Esophagus muscularis mucosa (tissue), 4 donors: ENCODE measurements at regions not wholly inside any gene's neighbourhood (a gene's known extent, or its start where the extent isn't known, plus 50 kb on each side); places are given as distances from the start of the nearest gene placed in this dataset.
A peak's percentile ranks its signal among the peaks of the same experiment; 100 is the strongest.

Experiments used
- DNase-seq: peaks from one replicate; pipeline ENCODE4 v3.0.0-alpha.2; 2017; ENCODE audit errors: extremely low spot score
- H3K27ac ChIP-seq, 4 donors: fragments of 200-600 bp; sonication (generic); replicated peaks in 1 of 4; 1 replicate in 3 of 4; 2 replicates in 1 of 4; pipeline ENCODE4 v1.5.1; 2016 to 2019; ENCODE audit warnings: mild to moderate bottlenecking in 1 of 4
- H3K27me3 ChIP-seq, 4 donors: fragments of 200-600 bp; sonication (generic); one replicate each; pipeline versions ENCODE4 v1.5.1 to v1.6.0; 2016 to 2019
- H3K36me3 ChIP-seq, 4 donors: fragments of 200-600 bp; sonication (generic); one replicate each; pipeline ENCODE4 v1.5.1; 2016 to 2019
- H3K4me1 ChIP-seq, 4 donors: fragments of 200-600 bp; sonication (generic); one replicate each; pipeline ENCODE4 v1.5.1; 2016 to 2019
- H3K4me3 ChIP-seq, 4 donors: fragments of 200-600 bp; sonication (generic); 1 replicate in 2 of 4; 2 replicates in 2 of 4; pipeline ENCODE4 v1.5.1; 2016 to 2019; ENCODE audit warnings: mild to moderate bottlenecking in 4 of 4, moderate library complexity in 1 of 4
- H3K9me3 ChIP-seq, 4 donors: fragments of 200-600 bp; sonication (generic); 1 replicate in 3 of 4; 2 replicates in 1 of 4; pipeline ENCODE4 v1.5.1; 2016 to 2019
- CTCF ChIP-seq, 3 experiments: fragments of 200-600 bp in 2 of 3; fragments of 450-650 bp in 1 of 3; sonication (generic) in 2 of 3; IDR thresholded peaks; one replicate each; pipeline ENCODE4 v1.5.1; 2017 to 2019; ENCODE audit warnings: antibody characterized with exemption in 3 of 3, mild to moderate bottlenecking in 2 of 3, moderate library complexity in 1 of 3
- EP300 ChIP-seq: sonication (generic); formaldehyde crosslinking; IDR thresholded peaks from one replicate; pipeline ENCODE4 v1.6.1; 2017; ENCODE audit warnings: antibody characterized with exemption
- POLR2A ChIP-seq: fragments of 450-650 bp; IDR thresholded peaks from one replicate; pipeline ENCODE4 v1.6.1; 2017; ENCODE audit warnings: antibody characterized with exemption, moderate library complexity, mild to moderate bottlenecking, low read depth
- POLR2AphosphoS5 ChIP-seq, 2 donors: sonication (generic); formaldehyde crosslinking; IDR thresholded peaks; one replicate each; pipeline ENCODE4 v1.6.1; 2017; ENCODE audit warnings: antibody characterized with exemption in 2 of 2
- WGBS: methylation state at CpG from one replicate; pipeline ENCODE4 v1.1.5; 2018; 5-methylcytosine and 5-hydroxymethylcytosine counted together
- intact Hi-C: fragments of 100-400 bp; cut with DNase I; formaldehyde crosslinking; loops from one replicate; pipeline ENCODE4 v1.15.1; 2023

GRCh38 chr5:52638732-52639131, 149.0 kb upstream of the ITGA1 start:
- Histone ChIP-seq H3K4me1 (no peaks in the 10 kb centered on the region), H3K9me3 (peaks cover 0 to 8% (median 0%) of the 10 kb centered on the region in 4 donors), H3K27ac (no peak overlapping the region), H3K36me3 (no peaks in the 10 kb centered on the region), H3K27me3 (no peaks in the 10 kb centered on the region), H3K4me3 (no peak overlapping the region)
- WGBS: 35% methylated on average over 1 of the region's 1 CpG
- no peak for DNase-seq
- TF ChIP-seq CTCF (IDR thresholded peaks at IDR 0.05) (no peak), POLR2AphosphoS5 (IDR thresholded peaks at IDR 0.05) (no peak), POLR2A (no peak), EP300 (no peak)
- intact Hi-C loops: no loop called here

GRCh38 chr5:52648726-52649125, 139.0 kb upstream of the ITGA1 start:
- intact Hi-C loops: no loop called here
- peaks cover 0 to 4% (median 1%) of the 10 kb centered on the region in 4 donors for H3K9me3 ChIP-seq
- no peak for DNase-seq
- no peak overlapping the region for H3K27ac ChIP-seq
- no peak overlapping the region for H3K4me3 ChIP-seq
- TF ChIP-seq POLR2AphosphoS5 (IDR thresholded peaks at IDR 0.05) (no peak), EP300 (no peak), POLR2A (no peak), CTCF (IDR thresholded peaks at IDR 0.05) (no peak)
- H3K27me3 ChIP-seq: no peaks in the 10 kb centered on the region
- H3K4me1 ChIP-seq: no peaks in the 10 kb centered on the region
- no peaks in the 10 kb centered on the region for H3K36me3 ChIP-seq
- 76% methylated on average over 2 of the region's 2 CpGs for WGBS

GRCh38 chr5:52655163-52655562, 132.6 kb upstream of the ITGA1 start:
- peaks cover 0 to 3% (median 1%) of the 10 kb centered on the region in 4 donors for H3K4me1 ChIP-seq
- H3K27me3 ChIP-seq: no peaks in the 10 kb centered on the region
- 67% methylated on average over 1 of the region's 1 CpG for WGBS
- intact Hi-C loops: no loop called here
- DNase-seq: no peak
- H3K9me3 ChIP-seq: no peaks in the 10 kb centered on the region
- no peak overlapping the region for H3K4me3 ChIP-seq
- no peak overlapping the region for H3K27ac ChIP-seq
- no peak for TF ChIP-seq POLR2AphosphoS5 (IDR thresholded peaks at IDR 0.05)
- H3K36me3 ChIP-seq: no peaks in the 10 kb centered on the region

DNA sequence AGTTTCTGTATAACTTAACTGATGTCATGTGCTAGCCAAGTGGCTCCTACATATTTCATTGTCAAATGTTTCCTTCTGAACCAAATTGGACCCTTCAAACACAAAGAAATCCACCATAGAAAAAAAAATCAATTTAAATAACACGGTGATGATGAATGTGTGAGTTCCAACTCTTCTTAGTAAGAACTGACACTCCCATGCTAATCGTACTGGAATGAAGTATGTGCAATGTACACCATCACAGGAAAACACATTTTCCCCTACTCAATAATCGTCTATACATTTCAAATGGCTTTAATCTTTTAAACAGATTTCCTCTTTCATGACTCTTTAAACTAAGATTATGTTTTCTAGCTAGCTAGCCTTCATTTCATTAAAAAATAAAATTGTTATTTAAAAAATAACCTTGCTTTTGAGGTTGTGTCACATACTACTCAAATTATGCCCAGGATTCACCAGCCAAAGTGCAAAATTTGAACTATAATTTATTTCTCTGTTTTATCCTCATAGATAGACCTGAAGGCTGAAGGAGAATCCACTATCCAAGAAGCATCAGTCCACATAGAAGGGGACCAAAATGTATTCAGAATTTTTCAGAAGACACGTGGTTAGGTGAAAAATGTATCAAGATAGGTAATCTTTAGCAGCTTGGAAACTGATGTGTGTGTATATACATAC, 131.0 kb upstream of the ITGA1 start:
- TF ChIP-seq POLR2A (no peak), POLR2AphosphoS5 (IDR thresholded peaks at IDR 0.05) (no peak), EP300 (no peak), CTCF (IDR thresholded peaks at IDR 0.05) (no peak)
- no peak for DNase-seq
- Histone ChIP-seq H3K36me3 (no peaks in the 10 kb centered on the region), H3K4me1 (peaks cover 0 to 3% (median 1%) of the 10 kb centered on the region in 4 donors), H3K4me3 (no peak overlapping the region), H3K9me3 (no peaks in the 10 kb centered on the region), H3K27me3 (no peaks in the 10 kb centered on the region), H3K27ac (no peak overlapping the region)
- WGBS: 45% methylated on average over 4 of the region's 4 CpGs
- intact Hi-C loops: loop anchor here (2.0 kb wide), 1 partner anchor 1694 kb away; no protein-coding TSS in a partner anchor

- Histone ChIP-seq H3K4me3 (no peak overlapping the region), H3K4me1 (peaks cover 0 to 3% (median 1%) of the 10 kb centered on the region in 4 donors), H3K36me3 (no peaks in the 10 kb centered on the region), H3K27ac (no peak overlapping the region), H3K9me3 (no peaks in the 10 kb centered on the region), H3K27me3 (no peaks in the 10 kb centered on the region)
- TF ChIP-seq CTCF (IDR thresholded peaks at IDR 0.05) (peak; percentile 38 to 60 (median 59)), POLR2A (no peak)
- WGBS: 4% methylated on average over 3 of the region's 3 CpGs
- no peak for DNase-seq
- intact Hi-C loops: loop anchor here (2.0 kb wide), 1 partner anchor 1694 kb away; no protein-coding TSS in a partner anchor
These were observed 130.5 kb upstream of the ITGA1 start for GRCh38 chr5:52657247-52657645.
